Neural cell (in vitro differentiated cells): ENCODE measurements at regions not wholly inside any gene's neighbourhood (a gene's known extent, or its start where the extent isn't known, plus 50 kb on each side); places are given as distances from the start of the nearest gene placed in this dataset.

Experiments used
- H2AFZ ChIP-seq: fragments of 200-600, 300-800 bp; sonication (generic), shearing (Covaris generic); 2 replicates; pipeline ENCODE4 v1.6.0; 2014; ENCODE audit warnings: low read depth, mild to moderate bottlenecking, antibody characterized with exemption, low read length, moderate library complexity
- H3F3A ChIP-seq: fragments of 200-600 bp; shearing (Covaris generic); 2 replicates; pipeline ENCODE4 v1.6.1; 2016; ENCODE audit warnings: mild to moderate bottlenecking, moderate library complexity, mixed read lengths, antibody characterized with exemption, low read length; ENCODE audit not compliant: insufficient read depth, poor library complexity, severe bottlenecking
- H3K27ac ChIP-seq: fragments of 200-600, 300-800 bp; sonication (generic), shearing (Covaris generic); 2 replicates; pipeline ENCODE4 v1.5.1; 2014; ENCODE audit warnings: mild to moderate bottlenecking, low read length, moderate library complexity
- H3K27me3 ChIP-seq: fragments of 300-800, 200-600 bp; sonication (generic), shearing (Covaris generic); 2 replicates; pipeline ENCODE4 v1.6.0; 2014; ENCODE audit warnings: mild to moderate bottlenecking, low read depth, low read length, moderate library complexity; ENCODE audit not compliant: insufficient read depth
- H3K36me3 ChIP-seq: fragments of 300-800, 200-600 bp; sonication (generic), shearing (Covaris generic); 2 replicates; pipeline ENCODE4 v1.5.1; 2014; ENCODE audit warnings: mild to moderate bottlenecking, antibody characterized with exemption, low read length, moderate library complexity; ENCODE audit not compliant: insufficient read depth
- H3K4me2 ChIP-seq: fragments of 300-800, 200-600 bp; sonication (generic), shearing (Covaris generic); 2 replicates; pipeline ENCODE4 v1.6.0; 2014; ENCODE audit warnings: mild to moderate bottlenecking, low read length
- H3K4me3 ChIP-seq: fragments of 300-800, 200-600 bp; sonication (generic), shearing (Covaris generic); 2 replicates; pipeline ENCODE4 v1.5.1; 2014; ENCODE audit warnings: mild to moderate bottlenecking, low read length, moderate library complexity
- H3K79me2 ChIP-seq: fragments of 200-600 bp; shearing (Covaris generic); replicated peaks from 2 replicates; pipeline ENCODE4 v1.6.0; 2014; ENCODE audit warnings: mild to moderate bottlenecking, low read length, moderate library complexity; ENCODE audit not compliant: insufficient read depth
- H3K9ac ChIP-seq: fragments of 300-800, 200-600 bp; sonication (generic), shearing (Covaris generic); 2 replicates; pipeline ENCODE4 v1.6.1; 2016; ENCODE audit warnings: mild to moderate bottlenecking, low read length, mixed read lengths
- H3K9me2 ChIP-seq: fragments of 200-600 bp; shearing (Covaris generic); 2 replicates; pipeline ENCODE4 v1.6.1; 2016; ENCODE audit warnings: mild to moderate bottlenecking, low read length, mixed read lengths; ENCODE audit not compliant: insufficient read depth
- H3K9me3 ChIP-seq: fragments of 200-600, 300-800 bp; sonication (generic), shearing (Covaris generic); 2 replicates; pipeline ENCODE4 v1.6.1; 2016; ENCODE audit warnings: mild to moderate bottlenecking, mixed run types, low read length, moderate library complexity, mixed read lengths
- H4K20me1 ChIP-seq: fragments of 200-600 bp; shearing (Covaris generic); 2 replicates; pipeline ENCODE4 v1.6.1; 2016; ENCODE audit warnings: mild to moderate bottlenecking, mixed run types; ENCODE audit not compliant: insufficient read depth
- EP300 ChIP-seq: fragments of 450-650 bp; conservative IDR thresholded peaks from 2 replicates; pipeline ENCODE4 v1.6.1; 2014; ENCODE audit warnings: antibody characterized with exemption, mild to moderate bottlenecking, moderate library complexity; ENCODE audit not compliant: poor library complexity, severe bottlenecking
- EZH2 ChIP-seq: fragments of 200-600, 300-800 bp; shearing (Covaris generic), sonication (generic); IDR thresholded peaks from 2 replicates; pipeline ENCODE4 v1.6.1; 2014; ENCODE audit warnings: antibody characterized with exemption, low read length, borderline replicate concordance, mild to moderate bottlenecking; ENCODE audit not compliant: insufficient read depth, poor library complexity, severe bottlenecking
- MXI1 ChIP-seq: fragments of 450-650 bp; conservative IDR thresholded peaks from 2 replicates; pipeline ENCODE4 v1.6.1; 2014; ENCODE audit warnings: antibody characterized with exemption, mild to moderate bottlenecking; ENCODE audit not compliant: poor library complexity, severe bottlenecking
- POLR2AphosphoS5 ChIP-seq: IDR thresholded peaks from 2 replicates; pipeline ENCODE4 v1.6.1; 2012
- RAD21 ChIP-seq: fragments of 450-650 bp; conservative IDR thresholded peaks from 2 replicates; pipeline ENCODE4 v1.6.1; 2014; ENCODE audit warnings: antibody characterized with exemption, mild to moderate bottlenecking, moderate library complexity
- SMC3 ChIP-seq: fragments of 450-650 bp; conservative IDR thresholded peaks from 2 replicates; pipeline ENCODE4 v1.6.1; 2014; ENCODE audit warnings: antibody characterized with exemption, mild to moderate bottlenecking, moderate library complexity; ENCODE audit not compliant: poor library complexity
- TAF1 ChIP-seq: IDR thresholded peaks from 2 replicates; pipeline ENCODE4 v1.6.1; 2012; ENCODE audit warnings: low read depth
- TF ChIP-seq, protein P1 (sequence below): IDR thresholded peaks from 2 replicates; pipeline ENCODE4 v1.6.1; 2012; ENCODE audit warnings: borderline replicate concordance
- TF ChIP-seq, protein P2 (sequence below): fragments of 450-650 bp; IDR thresholded peaks from 2 replicates; pipeline ENCODE4 v1.5.1; 2014; ENCODE audit warnings: antibody characterized with exemption, mild to moderate bottlenecking, moderate library complexity; ENCODE audit not compliant: poor library complexity, severe bottlenecking

GRCh38 chr16:51427085-51427484, 276.0 kb upstream of the SALL1 start:
- Histone ChIP-seq H2AFZ (no peak overlapping the region), H3K9me3 (no peaks in the 10 kb centered on the region), H3K9me2 (no peaks in the 10 kb centered on the region), H4K20me1 (no peaks in the 10 kb centered on the region), H3F3A (no peaks in the 10 kb centered on the region), H3K27ac (no peak overlapping the region), H3K27me3 (no peaks in the 10 kb centered on the region), H3K4me2 (no peak overlapping the region), H3K4me3 (no peak overlapping the region), H3K79me2 (no peaks in the 10 kb centered on the region), H3K36me3 (no peaks in the 10 kb centered on the region), H3K9ac (no peak overlapping the region)
- no peak for TF ChIP-seq SMC3
- no peak for TF ChIP-seq MXI1
- TF ChIP-seq, protein P1, sequence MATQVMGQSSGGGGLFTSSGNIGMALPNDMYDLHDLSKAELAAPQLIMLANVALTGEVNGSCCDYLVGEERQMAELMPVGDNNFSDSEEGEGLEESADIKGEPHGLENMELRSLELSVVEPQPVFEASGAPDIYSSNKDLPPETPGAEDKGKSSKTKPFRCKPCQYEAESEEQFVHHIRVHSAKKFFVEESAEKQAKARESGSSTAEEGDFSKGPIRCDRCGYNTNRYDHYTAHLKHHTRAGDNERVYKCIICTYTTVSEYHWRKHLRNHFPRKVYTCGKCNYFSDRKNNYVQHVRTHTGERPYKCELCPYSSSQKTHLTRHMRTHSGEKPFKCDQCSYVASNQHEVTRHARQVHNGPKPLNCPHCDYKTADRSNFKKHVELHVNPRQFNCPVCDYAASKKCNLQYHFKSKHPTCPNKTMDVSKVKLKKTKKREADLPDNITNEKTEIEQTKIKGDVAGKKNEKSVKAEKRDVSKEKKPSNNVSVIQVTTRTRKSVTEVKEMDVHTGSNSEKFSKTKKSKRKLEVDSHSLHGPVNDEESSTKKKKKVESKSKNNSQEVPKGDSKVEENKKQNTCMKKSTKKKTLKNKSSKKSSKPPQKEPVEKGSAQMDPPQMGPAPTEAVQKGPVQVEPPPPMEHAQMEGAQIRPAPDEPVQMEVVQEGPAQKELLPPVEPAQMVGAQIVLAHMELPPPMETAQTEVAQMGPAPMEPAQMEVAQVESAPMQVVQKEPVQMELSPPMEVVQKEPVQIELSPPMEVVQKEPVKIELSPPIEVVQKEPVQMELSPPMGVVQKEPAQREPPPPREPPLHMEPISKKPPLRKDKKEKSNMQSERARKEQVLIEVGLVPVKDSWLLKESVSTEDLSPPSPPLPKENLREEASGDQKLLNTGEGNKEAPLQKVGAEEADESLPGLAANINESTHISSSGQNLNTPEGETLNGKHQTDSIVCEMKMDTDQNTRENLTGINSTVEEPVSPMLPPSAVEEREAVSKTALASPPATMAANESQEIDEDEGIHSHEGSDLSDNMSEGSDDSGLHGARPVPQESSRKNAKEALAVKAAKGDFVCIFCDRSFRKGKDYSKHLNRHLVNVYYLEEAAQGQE, result no peak
- TF ChIP-seq EZH2, result no peak
- no peak for TF ChIP-seq POLR2AphosphoS5
- TF ChIP-seq RAD21, result no peak
- TF ChIP-seq, protein P2, sequence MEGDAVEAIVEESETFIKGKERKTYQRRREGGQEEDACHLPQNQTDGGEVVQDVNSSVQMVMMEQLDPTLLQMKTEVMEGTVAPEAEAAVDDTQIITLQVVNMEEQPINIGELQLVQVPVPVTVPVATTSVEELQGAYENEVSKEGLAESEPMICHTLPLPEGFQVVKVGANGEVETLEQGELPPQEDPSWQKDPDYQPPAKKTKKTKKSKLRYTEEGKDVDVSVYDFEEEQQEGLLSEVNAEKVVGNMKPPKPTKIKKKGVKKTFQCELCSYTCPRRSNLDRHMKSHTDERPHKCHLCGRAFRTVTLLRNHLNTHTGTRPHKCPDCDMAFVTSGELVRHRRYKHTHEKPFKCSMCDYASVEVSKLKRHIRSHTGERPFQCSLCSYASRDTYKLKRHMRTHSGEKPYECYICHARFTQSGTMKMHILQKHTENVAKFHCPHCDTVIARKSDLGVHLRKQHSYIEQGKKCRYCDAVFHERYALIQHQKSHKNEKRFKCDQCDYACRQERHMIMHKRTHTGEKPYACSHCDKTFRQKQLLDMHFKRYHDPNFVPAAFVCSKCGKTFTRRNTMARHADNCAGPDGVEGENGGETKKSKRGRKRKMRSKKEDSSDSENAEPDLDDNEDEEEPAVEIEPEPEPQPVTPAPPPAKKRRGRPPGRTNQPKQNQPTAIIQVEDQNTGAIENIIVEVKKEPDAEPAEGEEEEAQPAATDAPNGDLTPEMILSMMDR, result no peak

DNA sequence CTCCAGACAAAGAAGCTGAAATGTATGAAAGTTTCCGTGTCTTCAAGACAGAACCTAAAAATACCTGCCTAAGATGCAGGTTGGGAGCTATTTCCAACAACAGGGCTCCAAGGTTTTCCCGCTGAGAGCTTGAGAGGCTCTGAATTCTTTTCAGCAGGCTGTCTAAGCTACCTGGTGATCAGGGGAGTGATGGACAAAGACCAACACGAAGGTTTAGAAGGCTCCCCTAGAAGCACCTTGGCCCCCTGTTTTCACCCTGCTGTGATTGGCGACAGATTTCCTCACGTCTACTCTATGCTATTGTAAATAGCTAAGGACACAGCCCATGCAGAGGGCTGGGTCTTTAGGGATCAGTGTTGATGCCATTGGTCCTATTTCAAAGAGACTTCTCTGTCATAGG, 275.2 kb upstream of the SALL1 start:
- H3K4me3 ChIP-seq, result no peak overlapping the region
- H4K20me1 ChIP-seq, result no peaks in the 10 kb centered on the region
- no peak overlapping the region for H3K4me2 ChIP-seq
- H3K27me3 ChIP-seq, result no peaks in the 10 kb centered on the region
- H3K27ac ChIP-seq, result no peak overlapping the region
- no peak overlapping the region for H2AFZ ChIP-seq
- H3K79me2 ChIP-seq, result no peaks in the 10 kb centered on the region
- no peaks in the 10 kb centered on the region for H3K9me3 ChIP-seq
- no peaks in the 10 kb centered on the region for H3F3A ChIP-seq
- no peak overlapping the region for H3K9ac ChIP-seq
- H3K9me2 ChIP-seq, result no peaks in the 10 kb centered on the region
- TF ChIP-seq EP300, result no peak
- TF ChIP-seq RAD21, result no peak
- no peak for TF ChIP-seq TAF1
- TF ChIP-seq POLR2AphosphoS5, result no peak
- no peak for TF ChIP-seq SMC3
- TF ChIP-seq, protein P1, result no peak
- H3K36me3 ChIP-seq, result no peaks in the 10 kb centered on the region
